Smooth muscle cell (in vitro differentiated cells): ENCODE measurements at regions not wholly inside any gene's neighbourhood (a gene's known extent, or its start where the extent isn't known, plus 50 kb on each side); places are given as distances from the start of the nearest gene placed in this dataset.

Experiments used
- DNase-seq: peaks from one replicate; lab custom pipeline; 2025; ENCODE audit not compliant: unreplicated experiment; lab: John Stamatoyannopoulos, UW
- H2AFZ ChIP-seq: fragments of 200-600 bp; sonication (generic); 2 replicates; pipeline ENCODE4 v1.6.0; 2016; ENCODE audit warnings: antibody characterized with exemption, low read depth, mild to moderate bottlenecking
- H3F3A ChIP-seq: fragments of 200-600 bp; sonication (generic); 2 replicates; pipeline ENCODE4 v1.6.0; 2017; ENCODE audit warnings: antibody characterized with exemption, low read depth
- H3K27ac ChIP-seq: fragments of 200-600 bp; sonication (generic); 2 replicates; pipeline ENCODE4 v1.5.1; 2016; ENCODE audit warnings: low read depth, mild to moderate bottlenecking
- H3K27me3 ChIP-seq: fragments of 200-600 bp; sonication (generic); 2 replicates; pipeline ENCODE4 v1.6.1; 2016; ENCODE audit warnings: low read depth, mild to moderate bottlenecking
- H3K36me3 ChIP-seq: fragments of 200-600 bp; sonication (generic); 2 replicates; pipeline ENCODE4 v1.5.1; 2016; ENCODE audit warnings: low read depth
- H3K4me1 ChIP-seq: fragments of 200-600 bp; sonication (generic); 2 replicates; pipeline ENCODE4 v1.5.1; 2016; ENCODE audit warnings: low read depth
- H3K4me2 ChIP-seq: fragments of 200-600 bp; sonication (generic); 2 replicates; pipeline ENCODE4 v1.6.0; 2016; ENCODE audit warnings: mild to moderate bottlenecking
- H3K4me3 ChIP-seq: fragments of 200-600 bp; sonication (generic); 2 replicates; pipeline ENCODE4 v1.5.1; 2016; ENCODE audit warnings: mild to moderate bottlenecking
- H3K79me2 ChIP-seq: fragments of 200-600 bp; sonication (generic); 2 replicates; pipeline ENCODE4 v1.6.0; 2016; ENCODE audit warnings: low read depth, mild to moderate bottlenecking
- H3K9ac ChIP-seq: fragments of 200-600 bp; sonication (generic); 2 replicates; pipeline ENCODE4 v1.6.0; 2016; ENCODE audit warnings: low read depth
- H3K9me3 ChIP-seq: fragments of 200-600 bp; sonication (generic); replicated peaks from 2 replicates; pipeline ENCODE4 v1.5.1; 2016; ENCODE audit warnings: low read depth
- H4K20me1 ChIP-seq: fragments of 200-600 bp; sonication (generic); 2 replicates; pipeline ENCODE4 v1.6.0; 2016; ENCODE audit warnings: low read depth
- WGBS: methylation state at CpG from one replicate; pipeline ENCODE4 v1.1.7; 2016; ENCODE audit warnings: low lambda C conversion rate; 5-methylcytosine and 5-hydroxymethylcytosine counted together
- TF ChIP-seq, protein P1 (sequence below): fragments of 200-600 bp; sonication (generic); IDR thresholded peaks from 2 replicates; pipeline ENCODE4 v1.5.1; 2017; ENCODE audit warnings: borderline replicate concordance, mild to moderate bottlenecking, antibody characterized with exemption; ENCODE audit not compliant: insufficient read depth, poor library complexity, severe bottlenecking

DNA sequence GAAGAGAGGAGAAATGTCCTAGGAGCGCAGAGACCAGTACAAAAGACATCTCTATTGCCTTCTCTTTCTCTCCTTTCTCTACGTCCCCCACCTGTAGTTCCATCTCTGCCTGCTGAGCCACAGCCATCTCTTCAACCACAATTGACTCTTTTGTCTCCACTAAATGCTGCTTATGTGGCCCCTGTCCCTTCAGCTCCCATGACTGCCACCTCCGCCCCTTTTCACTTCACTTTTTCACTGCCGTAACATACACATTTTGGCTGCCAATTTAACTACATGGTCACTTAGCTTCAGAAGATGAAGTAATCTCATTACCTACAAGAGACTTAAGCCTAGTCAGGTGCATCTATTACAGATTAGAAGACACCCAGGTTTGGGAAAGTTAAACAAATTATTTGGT is 81.9 kb downstream of the MZT1 start:
- TF ChIP-seq, protein P1, sequence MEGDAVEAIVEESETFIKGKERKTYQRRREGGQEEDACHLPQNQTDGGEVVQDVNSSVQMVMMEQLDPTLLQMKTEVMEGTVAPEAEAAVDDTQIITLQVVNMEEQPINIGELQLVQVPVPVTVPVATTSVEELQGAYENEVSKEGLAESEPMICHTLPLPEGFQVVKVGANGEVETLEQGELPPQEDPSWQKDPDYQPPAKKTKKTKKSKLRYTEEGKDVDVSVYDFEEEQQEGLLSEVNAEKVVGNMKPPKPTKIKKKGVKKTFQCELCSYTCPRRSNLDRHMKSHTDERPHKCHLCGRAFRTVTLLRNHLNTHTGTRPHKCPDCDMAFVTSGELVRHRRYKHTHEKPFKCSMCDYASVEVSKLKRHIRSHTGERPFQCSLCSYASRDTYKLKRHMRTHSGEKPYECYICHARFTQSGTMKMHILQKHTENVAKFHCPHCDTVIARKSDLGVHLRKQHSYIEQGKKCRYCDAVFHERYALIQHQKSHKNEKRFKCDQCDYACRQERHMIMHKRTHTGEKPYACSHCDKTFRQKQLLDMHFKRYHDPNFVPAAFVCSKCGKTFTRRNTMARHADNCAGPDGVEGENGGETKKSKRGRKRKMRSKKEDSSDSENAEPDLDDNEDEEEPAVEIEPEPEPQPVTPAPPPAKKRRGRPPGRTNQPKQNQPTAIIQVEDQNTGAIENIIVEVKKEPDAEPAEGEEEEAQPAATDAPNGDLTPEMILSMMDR = no peak
- H3K27ac ChIP-seq = no peak overlapping the region
- DNase-seq = no peak
- H3K36me3 ChIP-seq = no peaks in the 10 kb centered on the region
- no peak overlapping the region for H2AFZ ChIP-seq
- no peaks in the 10 kb centered on the region for H3F3A ChIP-seq
- 97% methylated on average over 4 of the region's 4 CpGs for WGBS
- no peaks in the 10 kb centered on the region for H3K4me1 ChIP-seq
- H4K20me1 ChIP-seq = no peaks in the 10 kb centered on the region
- H3K27me3 ChIP-seq = no peaks in the 10 kb centered on the region
- no peaks in the 10 kb centered on the region for H3K9me3 ChIP-seq
- H3K4me3 ChIP-seq = no peak overlapping the region
- no peak overlapping the region for H3K9ac ChIP-seq
- no peaks in the 10 kb centered on the region for H3K79me2 ChIP-seq
- no peak overlapping the region for H3K4me2 ChIP-seq

DNA sequence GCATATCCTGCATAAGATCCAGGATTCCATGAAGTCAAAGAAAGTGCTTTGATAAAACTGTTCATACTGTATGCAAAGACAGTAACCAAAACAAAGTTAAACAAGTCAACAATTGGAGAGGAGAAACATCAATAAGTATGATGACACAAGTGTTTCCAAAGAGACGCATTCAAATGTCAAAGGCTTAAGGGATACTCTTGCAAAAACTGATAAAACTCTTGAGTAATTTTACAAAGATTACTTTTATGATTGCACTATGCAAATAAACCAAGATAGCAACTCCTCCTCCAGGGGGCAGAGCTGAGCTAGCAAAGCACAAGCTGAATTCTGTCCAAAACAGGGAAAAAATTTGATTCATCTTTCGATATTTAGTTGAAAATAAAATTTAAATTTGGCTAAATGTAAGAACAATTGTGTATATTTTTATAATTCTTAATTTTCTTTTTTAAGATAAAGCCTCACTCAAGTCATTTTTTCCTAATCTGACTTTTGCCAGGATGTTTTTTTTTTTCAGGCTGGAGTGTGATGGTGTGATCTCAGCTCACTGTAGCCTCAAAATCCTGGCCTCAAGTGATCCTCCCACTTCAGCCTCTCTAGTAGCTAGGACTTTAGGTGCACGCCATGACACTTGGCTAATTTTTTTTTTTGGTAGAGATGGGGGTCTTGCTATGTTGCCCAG is 84.0 kb downstream of the MZT1 start:
- Histone ChIP-seq H4K20me1 (no peaks in the 10 kb centered on the region), H2AFZ (peak overlapping the region; percentile 56), H3K4me3 (peak overlapping the region; percentile 15), H3K9me3 (no peaks in the 10 kb centered on the region), H3K4me1 (no peaks in the 10 kb centered on the region), H3K4me2 (peak overlapping the region; percentile 52), H3K27me3 (no peaks in the 10 kb centered on the region), H3K36me3 (no peaks in the 10 kb centered on the region), H3K79me2 (no peaks in the 10 kb centered on the region), H3F3A (no peaks in the 10 kb centered on the region), H3K27ac (peak overlapping the region; percentile 8), H3K9ac (no peak overlapping the region)
- peak; percentile 9 for DNase-seq
- 65% methylated on average over 3 of the region's 3 CpGs for WGBS
- TF ChIP-seq, protein P1 = peak; percentile 81

DNA sequence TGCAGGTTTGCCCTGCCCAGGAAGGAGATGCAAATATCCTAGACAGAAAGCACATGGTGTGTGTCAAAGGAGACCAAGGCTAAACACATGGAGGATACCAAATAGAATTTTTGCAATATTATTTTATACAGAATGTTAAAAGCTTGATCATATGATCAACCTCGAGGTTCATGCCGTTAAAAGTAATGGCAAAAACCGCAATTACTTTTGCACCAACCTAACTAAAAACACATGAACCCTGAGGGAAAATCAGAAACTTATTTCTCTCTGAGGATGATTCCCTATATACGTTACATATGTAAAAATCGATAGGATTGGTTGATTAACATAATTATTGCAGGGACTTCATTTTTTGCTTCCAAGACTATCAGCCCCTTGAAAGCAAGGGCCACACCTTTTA is 88.1 kb downstream of the MZT1 start:
- Histone ChIP-seq H3K9me3 (no peaks in the 10 kb centered on the region), H3K4me1 (peaks cover 7% of the 10 kb centered on the region), H3K27me3 (no peaks in the 10 kb centered on the region), H2AFZ (no peak overlapping the region), H3K27ac (no peak overlapping the region), H3F3A (no peaks in the 10 kb centered on the region), H3K4me3 (no peak overlapping the region), H3K4me2 (no peak overlapping the region), H4K20me1 (no peaks in the 10 kb centered on the region), H3K36me3 (no peaks in the 10 kb centered on the region), H3K79me2 (no peaks in the 10 kb centered on the region), H3K9ac (no peak overlapping the region)
- WGBS = 93% methylated on average over 5 of the region's 5 CpGs
- no peak for DNase-seq
- TF ChIP-seq, protein P1 = no peak
